RWPE1 (cell line): ENCODE measurements at regions not wholly inside any gene's neighbourhood (a gene's known extent, or its start where the extent isn't known, plus 50 kb on each side); places are given as distances from the start of the nearest gene placed in this dataset.

Source experiments
- CTCF ChIA-PET: fragments of 350-600 bp; sonication (Branson Sonifier 250); formaldehyde crosslinking; extraction: SDS; loops from one replicate; lab custom pipeline; 2021; lab: Yijun Ruan, JAX
- POLR2A ChIA-PET: fragments of 400-600 bp; formaldehyde crosslinking; extraction: SDS; loops from one replicate; lab custom pipeline; 2020; ENCODE audit warnings: antibody characterized with exemption; ENCODE audit not compliant: low non-redundant PET; lab: Yijun Ruan, JAX
- DNase-seq: peaks from one replicate; pipeline ENCODE4 v3.0.0; 2012; ENCODE audit warnings: low spot score
- H3K27ac ChIP-seq: fragments of 450-650 bp; 2 replicates; pipeline ENCODE4 v1.5.1; 2017
- TF ChIP-seq, protein P1 (sequence below): fragments of 450-650 bp; conservative IDR thresholded peaks from 2 replicates; pipeline ENCODE4 v1.5.1; 2017; ENCODE audit warnings: low read depth, mild to moderate bottlenecking

DNA sequence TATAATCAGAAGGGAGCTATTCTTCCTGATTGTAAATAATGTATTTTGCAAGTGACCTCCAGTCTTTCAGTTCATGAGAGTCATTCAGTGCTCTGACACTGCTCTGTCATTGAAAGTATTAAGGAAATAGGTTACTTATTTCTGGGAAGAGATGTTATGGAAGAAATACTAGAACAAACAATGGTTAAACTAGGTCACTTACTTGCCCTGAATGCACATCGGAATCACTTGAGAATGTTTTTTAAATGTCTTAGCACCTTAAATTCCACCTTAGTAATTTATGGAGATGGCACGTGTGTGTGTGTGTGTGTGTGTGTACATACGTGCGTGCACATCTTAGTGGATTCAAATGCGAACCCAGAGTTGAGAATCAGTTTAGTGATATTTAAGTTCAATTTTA, 126.6 kb upstream of the KCNH7 start:
- no peak overlapping the region for H3K27ac ChIP-seq
- DNase-seq: no peak
- POLR2A ChIA-PET: no interaction called here
- CTCF ChIA-PET: no interaction called here
- TF ChIP-seq, protein P1, sequence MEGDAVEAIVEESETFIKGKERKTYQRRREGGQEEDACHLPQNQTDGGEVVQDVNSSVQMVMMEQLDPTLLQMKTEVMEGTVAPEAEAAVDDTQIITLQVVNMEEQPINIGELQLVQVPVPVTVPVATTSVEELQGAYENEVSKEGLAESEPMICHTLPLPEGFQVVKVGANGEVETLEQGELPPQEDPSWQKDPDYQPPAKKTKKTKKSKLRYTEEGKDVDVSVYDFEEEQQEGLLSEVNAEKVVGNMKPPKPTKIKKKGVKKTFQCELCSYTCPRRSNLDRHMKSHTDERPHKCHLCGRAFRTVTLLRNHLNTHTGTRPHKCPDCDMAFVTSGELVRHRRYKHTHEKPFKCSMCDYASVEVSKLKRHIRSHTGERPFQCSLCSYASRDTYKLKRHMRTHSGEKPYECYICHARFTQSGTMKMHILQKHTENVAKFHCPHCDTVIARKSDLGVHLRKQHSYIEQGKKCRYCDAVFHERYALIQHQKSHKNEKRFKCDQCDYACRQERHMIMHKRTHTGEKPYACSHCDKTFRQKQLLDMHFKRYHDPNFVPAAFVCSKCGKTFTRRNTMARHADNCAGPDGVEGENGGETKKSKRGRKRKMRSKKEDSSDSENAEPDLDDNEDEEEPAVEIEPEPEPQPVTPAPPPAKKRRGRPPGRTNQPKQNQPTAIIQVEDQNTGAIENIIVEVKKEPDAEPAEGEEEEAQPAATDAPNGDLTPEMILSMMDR: no peak

DNA sequence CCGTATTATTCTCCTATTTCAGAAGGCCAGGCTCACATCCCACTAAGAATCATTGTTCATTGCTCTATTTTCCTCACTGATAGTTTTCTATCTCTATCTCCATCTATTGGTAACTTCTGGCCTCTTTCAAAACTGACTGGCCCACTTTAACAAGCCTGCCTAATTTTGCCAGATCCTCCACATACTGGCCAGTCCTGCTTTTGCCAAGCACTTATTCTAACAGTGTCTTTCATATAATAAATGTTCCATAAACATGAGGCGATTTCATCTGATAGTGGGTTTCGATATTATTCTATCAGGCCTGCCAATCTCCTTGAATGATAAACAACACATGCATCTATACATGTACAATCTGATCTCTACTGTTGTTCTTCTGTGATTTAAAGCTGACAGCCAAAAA, 125.9 kb upstream of the KCNH7 start:
- no peak overlapping the region for H3K27ac ChIP-seq
- TF ChIP-seq, protein P1: no peak
- no peak for DNase-seq
- CTCF ChIA-PET: no interaction called here
- POLR2A ChIA-PET: no interaction called here

DNA sequence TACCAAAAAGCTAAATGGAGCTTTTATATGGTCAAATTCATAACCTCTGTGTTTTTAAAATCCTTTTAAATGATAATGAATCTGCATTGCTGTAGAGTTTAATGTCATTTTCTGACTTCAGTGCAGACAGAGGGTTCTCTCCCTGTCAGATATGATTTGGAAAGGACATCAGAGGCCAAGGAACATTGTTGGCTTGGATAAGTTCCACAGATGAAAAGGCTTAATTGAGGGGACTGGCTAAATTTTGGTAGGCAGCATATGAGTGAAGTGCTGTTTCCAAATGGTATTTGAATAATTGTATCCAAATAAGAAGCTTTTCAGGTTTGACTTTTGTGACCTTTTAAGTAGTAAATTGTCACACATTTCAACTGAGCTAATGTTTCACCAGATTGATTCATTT, 124.6 kb upstream of the KCNH7 start:
- CTCF ChIA-PET: no interaction called here
- TF ChIP-seq, protein P1: no peak
- H3K27ac ChIP-seq: no peak overlapping the region
- no peak for DNase-seq
- POLR2A ChIA-PET: no interaction called here

DNA sequence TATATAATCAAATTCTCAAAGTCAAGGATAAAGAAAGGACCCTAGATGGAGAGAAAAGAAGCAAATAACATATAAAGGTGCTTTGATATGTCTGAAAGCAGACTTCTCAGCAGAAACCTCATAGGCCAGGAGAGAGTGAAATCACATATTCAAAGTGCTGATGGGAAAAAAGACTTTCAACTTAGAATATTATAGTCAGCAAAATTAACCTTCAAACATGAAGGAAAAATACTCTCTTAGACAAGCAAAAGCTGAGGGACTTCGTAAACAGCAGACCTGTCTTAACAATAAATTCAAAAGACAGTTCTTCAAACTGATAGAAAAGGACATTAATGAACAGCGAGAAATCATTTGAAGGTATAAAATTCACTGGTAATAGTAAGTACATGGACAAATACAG, 107.2 kb upstream of the KCNH7 start:
- TF ChIP-seq, protein P1: no peak
- ChIA-PET POLR2A (no interaction called here), CTCF (interaction anchor here (0.6 kb wide), 1 partner anchor 114 kb away, joined by 3 read pairs; no protein-coding TSS in a partner anchor)
- no peak for DNase-seq
- H3K27ac ChIP-seq: no peak overlapping the region

DNA sequence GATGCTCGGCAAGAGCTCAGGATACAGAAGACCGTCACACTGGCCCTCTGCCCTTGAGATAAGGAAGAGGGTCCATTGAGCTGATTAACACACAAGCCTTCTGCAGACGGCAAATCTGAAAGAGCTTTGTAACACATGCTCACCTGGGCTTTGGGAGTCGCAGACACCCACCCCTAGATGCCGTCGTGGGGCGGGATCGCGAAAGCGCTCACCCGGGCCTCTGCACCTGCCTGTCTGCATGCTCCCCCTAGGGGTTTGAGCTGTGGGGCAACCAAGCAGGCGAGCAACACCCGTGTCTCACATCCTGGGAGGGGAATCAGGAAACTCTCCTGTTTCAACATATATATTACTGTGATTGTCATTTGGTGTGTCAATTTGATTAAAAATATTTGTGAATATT, 99.8 kb upstream of the KCNH7 start:
- TF ChIP-seq, protein P1: no peak
- no peak overlapping the region for H3K27ac ChIP-seq
- no peak for DNase-seq
- ChIA-PET CTCF (no interaction called here), POLR2A (no interaction called here)

DNA sequence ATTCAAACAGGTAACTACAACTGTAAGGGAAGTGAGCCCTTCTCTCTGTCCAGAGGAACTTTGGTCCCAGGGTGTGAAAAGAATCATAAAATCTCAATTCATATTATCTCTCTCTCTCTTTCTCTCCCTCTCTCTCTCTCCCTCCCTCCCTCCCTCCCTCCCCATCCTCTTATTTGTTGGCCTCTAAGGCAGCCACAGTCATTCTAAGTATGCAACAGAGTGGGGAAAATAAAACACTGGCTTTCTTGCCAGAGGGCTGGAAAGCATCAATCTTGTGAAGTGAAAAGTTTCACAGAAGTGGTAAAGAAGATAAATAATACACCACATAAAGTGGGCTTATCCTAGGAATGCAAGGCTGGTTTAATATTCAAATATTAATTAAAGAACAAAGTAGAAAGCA, 95.6 kb upstream of the KCNH7 start:
- ChIA-PET POLR2A (no interaction called here), CTCF (no interaction called here)
- H3K27ac ChIP-seq: no peak overlapping the region
- DNase-seq: no peak
- TF ChIP-seq, protein P1: no peak

DNA sequence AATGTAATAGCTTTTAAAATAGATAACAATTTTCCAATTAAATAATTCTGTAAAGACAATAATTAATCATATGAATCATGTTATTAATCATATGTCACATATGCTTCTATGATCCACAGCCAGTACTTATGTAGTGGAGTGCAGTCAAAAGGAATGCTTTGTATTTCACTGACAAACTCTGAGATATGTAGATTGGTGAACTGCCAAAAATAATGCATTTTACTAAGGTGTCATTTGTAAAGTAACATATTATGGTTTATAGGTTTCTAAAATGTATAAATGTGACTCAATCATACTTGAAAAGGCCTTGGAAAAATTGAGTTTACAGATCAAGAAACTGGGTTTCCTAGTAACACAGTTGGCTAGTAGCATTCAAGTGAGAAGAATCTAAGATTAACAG, 93.8 kb upstream of the KCNH7 start:
- CTCF ChIA-PET: no interaction called here

More for the DNA sequence above, 93.8 kb upstream of the KCNH7 start:
- no peak overlapping the region for H3K27ac ChIP-seq
- no peak for DNase-seq
- POLR2A ChIA-PET: no interaction called here
- TF ChIP-seq, protein P1: no peak
